GM21447 (cell line): ENCODE measurements at regions not wholly inside any gene's neighbourhood (a gene's known extent, or its start where the extent isn't known, plus 50 kb on each side); places are given as distances from the start of the nearest gene placed in this dataset.

Experiments
- ATAC-seq: cut with Tn5 transposase; IDR thresholded peaks from one replicate; pipeline ENCODE4 v1.9.1; 2021; ENCODE audit not compliant: unreplicated experiment

DNA sequence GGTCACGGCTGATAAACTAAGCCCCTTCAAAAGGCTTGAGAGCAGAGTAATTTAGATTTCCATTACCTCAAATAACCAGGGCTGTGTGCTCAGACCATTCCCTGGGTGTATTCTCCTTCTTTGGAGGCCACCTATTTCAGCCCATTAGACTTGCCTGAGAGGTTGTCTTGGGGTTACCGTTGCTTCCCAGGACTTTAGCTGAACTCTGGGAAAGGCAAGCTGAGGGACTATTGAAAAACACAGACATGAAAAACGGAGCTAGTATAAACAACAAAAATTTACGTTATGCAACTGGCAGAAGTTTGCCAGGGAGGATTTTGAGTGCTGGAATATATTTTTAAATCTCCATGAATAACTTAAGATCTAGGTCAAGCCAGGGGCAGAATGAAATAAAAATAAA is 561.0 kb upstream of the TNP1 start:
- no peak for ATAC-seq

DNA sequence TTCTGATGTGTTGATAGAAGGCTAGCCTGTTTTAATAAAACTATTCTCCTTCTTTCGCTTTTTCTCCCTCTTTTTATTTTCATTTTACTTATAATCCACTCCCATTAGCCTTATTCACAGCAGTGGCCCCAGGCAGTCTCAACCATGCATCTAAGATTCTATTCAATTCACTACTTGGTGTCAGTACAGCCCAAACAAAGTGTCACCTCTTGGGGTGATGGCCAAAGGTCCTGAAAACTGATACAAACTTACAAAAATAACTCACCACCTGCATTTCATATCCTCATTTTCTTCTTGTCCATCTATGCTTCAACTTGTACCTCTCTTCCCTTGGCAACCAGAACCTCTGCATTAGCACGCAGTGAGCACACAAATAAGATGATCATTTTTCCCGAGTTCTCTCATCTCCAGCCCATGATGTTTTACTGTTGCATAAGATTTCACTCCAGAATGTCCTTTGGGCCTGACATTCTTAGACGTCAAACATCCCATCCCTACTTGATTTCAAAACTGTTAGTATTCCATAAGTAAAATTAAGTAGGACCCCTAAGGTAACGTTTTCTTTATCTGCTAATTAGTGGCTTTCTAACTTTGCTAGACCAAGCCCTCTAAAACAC is 559.3 kb upstream of the TNP1 start:
- no peak for ATAC-seq

DNA sequence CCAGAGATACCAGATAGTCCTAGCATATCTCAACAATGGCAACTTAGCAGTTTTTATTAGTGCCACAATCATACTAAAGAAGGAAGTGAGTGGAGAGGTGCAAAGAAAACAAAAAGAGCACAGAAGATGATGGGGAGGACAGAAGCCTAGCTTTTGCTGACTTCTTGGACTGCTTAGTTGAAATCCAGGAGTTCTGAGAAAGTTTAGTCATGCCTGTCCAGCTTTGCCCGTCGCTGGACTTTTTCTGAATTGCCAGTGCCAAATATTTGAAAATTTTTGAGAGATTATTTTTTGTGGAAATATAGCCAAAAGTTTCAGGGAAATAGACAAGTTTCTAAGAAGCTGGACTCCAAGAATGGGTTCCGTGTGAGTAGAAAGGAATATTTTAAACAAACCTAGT is 558.7 kb upstream of the TNP1 start:
- no peak for ATAC-seq

DNA sequence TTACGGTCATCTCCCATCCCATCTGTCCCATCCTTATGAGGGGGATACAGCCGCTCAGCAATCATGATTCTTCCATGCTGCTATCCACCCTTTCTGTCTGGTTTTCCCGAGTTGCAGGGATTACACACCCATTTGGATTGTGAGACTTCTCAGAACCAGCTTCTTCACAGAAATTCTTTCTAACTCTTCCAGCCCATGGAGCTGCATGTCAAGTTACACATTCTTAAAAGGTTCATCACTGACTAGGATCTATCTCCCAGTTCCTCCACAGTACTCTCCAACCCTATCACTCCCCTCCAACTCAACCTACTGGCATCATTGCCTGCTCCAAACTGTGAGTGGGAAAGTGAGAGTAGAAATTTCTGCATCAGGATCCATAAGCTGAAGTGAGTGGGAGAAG is 558.2 kb upstream of the TNP1 start:
- ATAC-seq = no peak

DNA sequence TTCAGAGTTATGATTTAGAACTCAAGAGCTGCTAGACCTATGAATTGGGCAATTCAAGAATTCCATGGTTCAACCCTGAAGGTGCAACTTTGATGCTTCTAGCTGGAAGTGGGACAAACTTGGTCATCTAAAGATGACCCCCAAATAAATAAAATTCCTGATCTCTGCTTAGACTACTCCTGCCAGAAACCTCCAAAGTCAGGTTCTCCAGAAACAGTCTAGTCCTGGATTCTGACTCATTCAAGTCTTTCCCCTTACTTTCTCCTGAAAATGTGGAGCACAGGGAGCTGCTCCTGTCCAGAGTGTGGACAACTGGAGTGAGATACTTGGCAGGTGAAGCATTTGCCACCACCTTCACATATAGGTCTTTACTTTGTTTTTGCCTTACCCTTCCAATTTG is 557.7 kb upstream of the TNP1 start:
- no peak for ATAC-seq

DNA sequence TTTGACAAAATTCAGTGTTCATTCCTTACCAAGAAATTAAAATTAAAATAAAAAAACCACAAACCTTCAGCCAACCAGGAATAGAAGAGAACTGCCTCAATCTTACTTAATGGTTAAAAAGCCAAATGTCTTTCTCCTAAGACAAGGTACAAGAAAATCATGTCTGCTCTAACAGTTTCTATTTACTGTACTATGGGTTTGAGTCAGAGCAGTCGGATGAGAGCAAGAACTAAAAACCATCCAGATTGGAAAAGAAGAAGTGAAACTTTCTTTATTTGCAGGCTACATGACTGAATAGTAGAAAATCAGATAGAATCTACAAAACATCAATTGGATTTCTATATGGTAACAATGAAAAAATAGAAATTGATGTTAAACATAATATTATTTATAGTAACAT is 555.5 kb upstream of the TNP1 start:
- peak; percentile 92 for ATAC-seq

DNA sequence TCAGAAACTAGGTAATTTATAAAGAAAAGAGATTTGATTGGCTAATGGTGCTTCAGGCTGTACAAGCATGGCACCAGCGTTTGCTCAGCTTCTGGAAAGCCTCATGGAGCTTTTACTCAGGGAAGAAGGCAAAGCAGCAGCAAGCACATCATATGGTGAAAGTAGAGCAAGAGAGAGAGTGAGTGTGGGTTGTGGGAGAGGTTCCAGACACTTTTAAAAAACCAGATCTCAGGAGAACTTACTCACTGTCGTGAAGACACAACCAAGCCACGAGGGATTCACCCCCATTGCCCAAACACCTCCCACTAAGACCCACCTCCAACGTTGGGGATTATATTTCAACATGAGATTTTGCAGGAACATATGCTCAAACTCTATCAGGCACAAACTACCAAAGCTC is 554.6 kb upstream of the TNP1 start:
- ATAC-seq = no peak

DNA sequence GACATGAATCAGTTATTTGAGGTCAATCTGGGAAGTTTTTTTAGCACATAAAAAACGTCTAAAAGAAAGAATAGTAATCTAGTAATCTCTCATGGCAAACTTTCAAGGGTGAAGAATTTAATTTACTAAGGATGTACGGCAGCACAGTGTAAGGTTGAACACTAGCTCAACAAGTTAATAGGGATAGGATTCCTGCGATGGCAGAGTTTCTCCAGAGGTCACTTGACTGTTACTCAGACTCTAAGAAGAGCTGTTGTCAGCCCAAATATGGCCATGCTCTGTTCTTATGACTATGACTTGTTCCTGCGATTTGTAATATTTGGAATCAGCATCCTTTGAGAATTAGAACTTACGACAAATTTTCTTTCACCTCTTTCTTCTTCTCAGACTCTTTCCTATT is 553.3 kb upstream of the TNP1 start:
- no peak for ATAC-seq

DNA sequence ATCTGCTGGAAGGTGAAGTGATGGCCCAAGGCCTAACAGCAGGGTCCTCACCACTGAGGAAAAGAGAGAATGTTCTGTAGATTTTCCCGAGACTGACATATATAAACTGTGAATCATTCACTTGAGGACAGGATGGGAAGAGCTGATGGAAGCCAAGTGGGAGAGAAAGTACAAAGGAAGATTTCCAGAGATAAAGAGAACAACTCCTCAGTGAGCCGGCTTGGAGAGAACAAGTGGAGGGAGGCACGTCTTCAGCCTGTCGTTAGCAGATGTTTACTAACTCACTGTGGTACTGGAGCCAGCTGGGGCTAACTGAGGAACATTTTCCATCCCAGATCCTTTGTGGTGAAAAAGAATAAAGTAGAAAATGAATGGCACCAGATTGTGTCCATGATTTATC is 552.9 kb upstream of the TNP1 start:
- ATAC-seq = no peak

DNA sequence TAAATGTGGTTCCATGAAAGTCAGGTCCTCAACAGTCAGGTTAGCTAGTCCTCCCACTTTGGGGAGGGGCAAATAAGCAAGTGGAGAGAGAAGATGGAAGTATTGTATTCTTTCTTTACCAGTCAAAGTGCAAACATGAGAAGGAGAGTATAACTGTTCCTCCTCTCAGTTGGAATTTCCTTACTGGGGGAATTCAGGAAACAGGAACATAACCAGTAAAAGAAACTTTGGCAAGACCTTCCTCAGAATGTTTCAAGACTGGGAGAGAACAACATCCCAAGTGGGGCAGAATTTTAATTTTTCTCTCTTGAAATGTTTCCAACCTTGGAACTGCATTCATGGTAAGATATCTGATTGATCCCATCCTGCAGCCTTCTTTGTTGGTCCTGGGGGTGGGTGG is 552.4 kb upstream of the TNP1 start:
- ATAC-seq = no peak

DNA sequence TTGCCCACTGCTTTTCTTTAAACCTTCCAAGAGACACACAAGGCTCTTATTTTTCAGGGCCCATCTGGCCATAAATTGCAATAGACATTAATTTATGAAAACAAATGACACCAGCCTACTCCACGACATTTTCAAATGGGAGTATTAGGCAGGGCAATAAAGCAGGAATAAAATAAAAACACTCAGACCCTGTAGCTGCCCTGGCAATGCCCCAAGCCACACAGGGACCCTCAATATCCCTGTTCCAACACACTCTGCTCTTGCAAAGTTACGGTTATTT is 550.8 kb upstream of the TNP1 start:
- no peak for ATAC-seq

DNA sequence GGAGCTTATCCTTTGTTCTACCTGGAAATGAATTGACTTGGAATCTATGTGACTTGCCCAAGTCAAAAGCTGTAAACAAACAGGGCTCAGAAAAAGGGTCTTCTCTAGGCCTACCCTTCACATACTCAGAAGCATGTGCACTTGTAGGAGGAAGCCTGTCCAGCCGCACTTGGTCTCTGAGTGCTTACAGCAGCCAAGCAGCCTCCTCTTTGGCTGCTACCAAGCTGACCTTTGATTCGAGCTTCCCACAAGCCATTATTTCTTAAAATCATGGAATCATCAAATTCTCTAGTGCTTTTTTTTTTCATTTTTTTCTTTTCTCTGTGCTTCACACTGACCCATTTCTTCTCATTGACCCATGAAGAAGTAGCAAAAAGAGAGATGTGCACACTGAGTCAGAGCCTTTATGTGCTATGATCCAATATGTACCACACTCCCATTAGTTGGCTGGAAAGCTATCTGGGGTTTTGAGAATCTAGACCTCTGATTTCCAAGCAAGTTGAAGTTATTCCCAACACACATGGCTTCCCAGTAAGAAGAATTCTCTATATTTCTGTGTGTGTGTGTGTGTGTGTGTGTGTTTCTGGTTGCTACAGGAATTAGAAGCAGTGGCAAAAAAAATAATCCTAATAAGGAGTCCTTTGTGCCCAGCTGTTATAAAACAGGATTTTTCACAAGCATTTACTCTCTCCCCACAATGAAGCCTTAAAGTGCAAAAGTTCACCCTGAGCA is 550.3 kb upstream of the TNP1 start:
- no peak for ATAC-seq

DNA sequence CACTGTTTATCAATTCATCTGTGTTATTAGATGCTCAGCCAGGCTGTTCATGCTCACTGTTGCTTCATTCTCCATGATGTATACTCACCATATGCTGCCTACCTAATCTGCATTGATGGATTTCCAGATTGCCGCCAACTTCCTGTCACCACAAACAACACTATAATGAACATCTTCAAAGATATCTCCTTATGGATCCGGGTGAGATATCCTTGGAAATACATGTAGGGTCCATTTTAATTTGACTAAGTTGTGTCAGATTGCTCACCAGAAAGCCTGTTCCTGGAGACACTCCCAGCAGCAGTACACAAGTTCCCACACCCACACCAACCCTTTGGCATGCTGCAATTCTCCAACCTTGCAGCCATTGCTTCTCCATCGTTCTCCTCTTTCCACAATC is 547.5 kb upstream of the TNP1 start:
- ATAC-seq = no peak

DNA sequence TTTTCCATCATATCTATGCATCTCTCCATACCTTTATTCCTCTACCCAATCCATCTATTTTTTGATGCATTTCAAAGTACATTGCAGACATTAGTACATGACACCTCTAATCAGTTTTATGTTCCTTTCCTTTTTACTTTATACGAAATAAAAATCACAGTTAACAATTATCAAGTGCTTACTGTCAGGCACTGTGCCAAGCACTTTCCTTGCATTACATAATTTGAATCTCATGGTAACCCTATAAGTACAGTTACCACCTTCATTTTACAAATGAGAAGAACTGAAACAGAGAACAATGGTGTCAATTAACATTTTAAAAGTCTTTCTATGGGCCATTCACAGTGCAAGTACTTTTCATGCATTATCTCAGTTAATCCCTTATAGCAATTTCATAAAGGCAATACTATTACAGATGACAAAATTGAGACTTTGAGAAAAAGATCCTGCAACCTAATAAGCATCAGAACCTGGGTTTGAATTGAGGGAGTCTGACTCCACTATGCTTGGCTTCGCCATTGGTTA is 544.4 kb upstream of the TNP1 start:
- ATAC-seq = no peak

DNA sequence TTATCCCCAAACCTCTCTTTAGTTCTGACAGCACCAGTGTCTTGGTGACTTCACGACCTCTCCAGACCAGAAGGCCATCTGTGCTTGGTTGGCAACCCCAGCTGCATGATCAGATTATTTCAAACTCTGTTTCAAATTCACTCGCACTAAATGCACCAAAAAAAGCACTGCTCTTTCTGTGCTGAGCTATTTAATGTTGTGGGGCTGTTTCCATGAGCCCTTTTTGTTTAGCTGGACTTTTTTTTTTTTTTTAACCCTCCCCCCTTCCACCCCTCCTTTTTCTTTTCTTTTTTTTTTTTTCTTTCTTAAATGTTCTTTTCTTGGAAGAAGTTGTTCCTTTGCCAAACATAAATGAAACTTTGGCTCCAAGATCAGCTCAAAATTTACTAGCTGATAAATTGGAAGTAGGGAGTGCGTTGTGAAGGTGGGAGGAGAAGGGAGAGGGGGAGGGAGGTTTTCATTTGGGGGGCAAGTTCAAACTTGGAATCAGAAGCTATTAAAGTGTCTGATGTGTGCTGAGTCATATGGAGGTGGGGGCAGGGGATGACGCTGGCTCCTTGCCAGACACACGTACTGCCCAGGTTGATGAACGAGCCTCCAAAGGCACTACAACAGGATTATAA is 543.0 kb upstream of the TNP1 start:
- no peak for ATAC-seq

DNA sequence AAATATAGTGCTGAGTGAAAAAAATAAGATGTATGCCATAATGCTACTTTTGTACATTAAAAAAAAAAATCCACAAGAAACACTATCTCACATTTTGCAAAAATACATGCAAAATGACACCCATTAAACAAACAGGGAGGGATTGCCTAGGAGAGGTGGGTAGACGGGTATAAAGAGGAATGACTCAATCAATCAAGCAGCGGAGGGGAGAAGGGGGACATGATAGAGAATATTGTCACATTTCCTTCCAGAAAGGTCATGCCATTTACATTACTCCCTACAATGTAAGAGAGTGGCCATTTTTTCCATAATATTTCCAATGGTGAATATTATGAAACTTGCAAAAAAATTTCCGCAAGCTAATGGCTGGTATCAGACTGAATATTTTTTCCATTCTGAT is 542.3 kb upstream of the TNP1 start:
- ATAC-seq = no peak

DNA sequence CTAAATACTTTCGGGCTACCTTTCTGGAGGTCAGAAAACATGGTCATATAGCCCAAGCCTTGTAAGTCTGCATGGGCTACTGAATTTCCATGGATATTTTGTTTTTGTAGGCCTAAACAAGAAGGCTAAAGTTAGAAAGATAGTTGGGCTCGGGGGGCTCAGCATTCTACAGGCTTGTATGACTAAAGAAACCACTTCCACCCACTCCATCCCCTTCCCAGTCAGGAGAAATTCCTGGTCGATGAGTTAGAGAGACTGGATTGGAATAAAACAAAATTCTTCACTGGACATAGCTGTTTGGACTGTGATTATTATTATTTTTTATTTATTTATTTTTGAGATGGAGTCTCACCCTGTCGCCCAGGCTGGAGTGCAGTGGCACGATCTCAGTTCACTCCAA is 539.4 kb upstream of the TNP1 start:
- ATAC-seq = no peak

DNA sequence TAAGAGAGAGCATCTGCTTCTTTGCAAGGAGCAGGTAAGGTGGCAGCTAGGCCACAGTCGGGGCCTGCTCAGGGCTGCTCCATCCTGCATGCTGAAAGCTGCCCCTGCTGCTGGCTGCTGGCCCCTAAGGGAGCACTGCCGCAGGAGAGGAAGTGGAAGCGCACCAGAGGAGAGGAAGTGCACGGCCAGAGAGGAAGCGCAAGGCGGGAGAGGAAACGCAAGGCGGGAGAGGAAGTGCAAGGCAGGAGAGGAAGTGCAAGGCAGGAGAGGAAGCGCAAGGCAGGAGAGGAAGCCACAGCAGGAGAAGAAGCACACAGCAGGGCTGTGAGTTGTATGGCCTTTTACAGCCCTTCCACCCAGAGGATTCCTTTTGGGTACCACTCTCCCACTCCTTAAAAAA is 539.0 kb upstream of the TNP1 start:
- no peak for ATAC-seq

DNA sequence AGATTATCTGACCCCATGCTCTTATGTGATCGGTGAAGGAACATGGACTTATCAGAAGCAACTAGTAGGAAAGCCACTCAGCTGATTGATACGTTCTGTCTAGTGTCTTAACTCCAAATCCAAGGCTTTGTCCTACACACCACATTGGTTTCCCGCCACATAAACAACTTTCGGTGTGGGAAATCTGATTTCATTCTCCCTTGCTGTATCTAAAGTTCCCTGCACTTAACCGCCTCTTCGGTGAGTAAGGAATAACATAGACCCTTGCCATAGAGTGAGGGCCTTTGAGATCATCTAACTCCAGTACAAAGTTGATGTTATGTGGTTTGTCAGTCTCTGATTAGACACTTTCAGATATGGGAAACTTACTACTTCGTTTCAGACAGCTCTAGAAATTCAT is 538.2 kb upstream of the TNP1 start:
- no peak for ATAC-seq

DNA sequence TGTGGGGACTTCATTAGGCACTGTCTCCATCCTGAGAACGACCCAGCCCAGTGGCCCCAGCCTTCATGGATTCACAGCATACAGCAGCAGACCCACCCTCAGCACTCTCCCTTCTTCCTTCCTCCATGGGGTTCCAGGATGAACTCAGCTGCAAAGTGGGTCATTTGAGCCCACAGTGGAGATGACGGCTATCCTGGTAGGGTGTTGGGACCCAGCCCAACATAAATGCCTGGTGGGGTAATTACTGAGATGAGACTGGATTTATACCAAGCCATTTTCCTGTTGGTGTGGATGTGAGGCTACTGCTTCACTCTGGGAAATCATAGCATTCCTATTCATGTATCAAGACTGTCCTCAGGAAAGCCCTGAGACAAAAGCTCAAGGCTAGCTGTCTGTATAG is 536.7 kb upstream of the TNP1 start:
- ATAC-seq = no peak

DNA sequence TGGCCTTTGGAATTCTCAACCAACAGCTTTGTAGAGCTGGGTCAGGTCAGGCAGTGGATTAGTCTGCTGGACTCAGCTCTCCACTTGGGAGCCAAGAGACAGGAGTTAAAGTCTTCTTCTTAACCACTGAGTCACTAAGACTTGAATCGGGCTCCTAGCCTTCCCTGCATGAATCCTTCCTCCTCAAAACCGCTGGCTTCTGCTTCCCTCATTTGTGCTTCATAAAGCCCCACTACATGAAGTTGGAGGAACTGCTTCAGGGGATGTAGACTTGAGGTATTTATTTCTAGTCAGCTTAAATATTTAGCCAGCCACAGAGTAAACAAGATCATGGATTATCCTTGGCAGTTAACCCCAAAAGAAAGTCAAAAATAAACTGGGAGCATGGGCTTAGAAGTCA is 536.3 kb upstream of the TNP1 start:
- no peak for ATAC-seq

DNA sequence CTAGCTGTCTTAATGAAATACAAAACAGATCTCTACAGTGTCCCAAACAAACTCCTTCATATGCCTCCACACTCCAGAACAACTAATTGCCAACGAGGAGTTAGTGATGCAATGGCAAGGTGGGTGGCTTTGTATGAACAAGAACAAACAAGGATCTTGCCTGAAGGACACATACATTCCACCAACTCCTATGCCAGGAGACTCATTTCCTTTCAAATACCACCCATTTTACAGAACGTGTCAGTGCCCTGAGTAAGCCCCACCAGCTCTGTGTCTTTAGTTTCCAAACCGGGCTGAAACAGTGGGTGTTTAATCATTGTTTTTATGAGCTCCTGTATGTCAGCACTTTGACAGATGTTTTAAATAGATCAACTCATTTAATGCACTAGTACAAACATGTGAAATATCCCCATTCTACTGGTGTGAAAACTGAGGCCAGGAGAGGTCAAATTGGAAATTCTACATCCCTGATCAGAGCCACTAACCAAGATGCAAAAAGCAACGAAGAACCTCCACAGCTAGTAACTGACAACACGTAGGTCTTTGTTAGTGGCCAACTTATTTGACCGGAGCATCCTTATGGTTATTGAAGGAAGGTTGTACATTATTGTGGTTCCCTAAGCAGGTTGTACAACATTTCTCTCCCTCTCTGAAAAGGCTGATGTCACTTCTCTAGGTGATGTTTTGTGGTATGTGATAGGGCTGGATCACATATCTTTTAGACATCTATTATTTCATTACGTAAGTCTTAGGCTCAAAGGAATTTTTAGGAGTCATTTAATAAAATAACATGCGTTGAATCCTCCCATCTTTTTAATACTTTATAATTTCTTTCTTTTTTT is 534.9 kb upstream of the TNP1 start:
- ATAC-seq = no peak
